ENCODE measurements at regions not wholly inside any gene's neighbourhood (a gene's known extent, or its start where the extent isn't known, plus 50 kb on each side); places are given as distances from the start of the nearest gene placed in this dataset.
"Not testable (repeated sequence)": the region's sequence is repeated elsewhere in the genome, so short reads cannot be mapped to it uniquely, and the experiment has no call there.

GRCh38 chr13:34376483-34376882 lies 558.5 kb downstream of the RFC3 start:
- Histone ChIP-seq H4K20me1 (ENCODE audit: insufficient read depth) (no peaks in the 10 kb centered on the region), H2AFZ (no peak overlapping the region), H3K9me3 (ENCODE audit: insufficient read depth, low read depth) (no peaks in the 10 kb centered on the region), H3K27me3 (ENCODE audit: insufficient read depth, low read depth) (no peaks in the 10 kb centered on the region), H3K4me3 (no peak overlapping the region), H3K27ac (no peak overlapping the region), H3F3A (ENCODE audit: insufficient read depth, low read depth) (no peaks in the 10 kb centered on the region), H3K4me2 (no peak overlapping the region), H3K79me2 (ENCODE audit: low read depth) (no peaks in the 10 kb centered on the region), H3K9me2 (ENCODE audit: insufficient read depth) (no peaks in the 10 kb centered on the region), H3K4me1 (replicated peaks; ENCODE audit: insufficient read depth) (no peaks in the 10 kb centered on the region), H3K36me3 (ENCODE audit: low read depth) (no peaks in the 10 kb centered on the region)
- POLR2A ChIA-PET (ENCODE audit: unreplicated experiment): no interaction called here
- TF ChIP-seq CTCF (conservative IDR thresholded peaks at IDR 0.05) (no peak), EZH2 (IDR thresholded peaks at IDR 0.05; ENCODE audit: low read depth) (no peak)
- CTCF ChIA-PET: no interaction called here
- intact Hi-C loops (cut with micrococcal nuclease; ENCODE audit: unreplicated experiment): no loop called here
- DNase-seq: no peak
- no TSS peak for BruUV-seq (replicated peaks)

DNA sequence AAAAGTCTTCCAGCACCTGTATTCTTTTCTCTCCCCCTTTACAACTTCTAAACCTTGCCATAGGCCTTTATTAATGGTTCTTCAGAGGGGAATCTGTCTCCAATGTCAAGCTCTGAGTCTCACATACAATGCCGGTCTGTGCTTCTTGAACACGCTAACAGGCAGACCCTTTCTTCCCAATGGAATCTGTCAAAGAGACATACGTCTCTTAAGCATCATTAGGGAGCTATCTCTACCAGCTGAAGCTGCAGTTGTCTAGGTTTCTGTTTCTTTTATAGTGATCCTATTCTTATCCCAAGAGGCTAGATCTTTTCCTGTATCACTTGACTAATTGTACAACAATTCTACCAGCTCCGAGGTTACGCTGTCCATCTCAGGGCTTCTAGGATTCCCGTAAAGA lies 560.8 kb upstream of the NBEA start:
- Histone ChIP-seq H3K27me3 (ENCODE audit: insufficient read depth, low read depth) (no peaks in the 10 kb centered on the region), H3K27ac (no peak overlapping the region), H3K4me1 (replicated peaks; ENCODE audit: insufficient read depth) (no peaks in the 10 kb centered on the region), H3K9me2 (ENCODE audit: insufficient read depth) (no peaks in the 10 kb centered on the region), H3K4me2 (no peak overlapping the region), H3K36me3 (ENCODE audit: low read depth) (no peaks in the 10 kb centered on the region), H3K4me3 (no peak overlapping the region), H3K9me3 (ENCODE audit: insufficient read depth, low read depth) (no peaks in the 10 kb centered on the region), H3F3A (ENCODE audit: insufficient read depth, low read depth) (no peaks in the 10 kb centered on the region), H2AFZ (no peak overlapping the region), H3K79me2 (ENCODE audit: low read depth) (no peaks in the 10 kb centered on the region), H4K20me1 (ENCODE audit: insufficient read depth) (no peaks in the 10 kb centered on the region)
- POLR2A ChIA-PET (ENCODE audit: unreplicated experiment): no interaction called here
- BruUV-seq (replicated peaks): no TSS peak
- TF ChIP-seq CTCF (conservative IDR thresholded peaks at IDR 0.05) (no peak), EZH2 (IDR thresholded peaks at IDR 0.05; ENCODE audit: low read depth) (no peak)
- DNase-seq: no peak
- CTCF ChIA-PET: no interaction called here
- intact Hi-C loops (cut with micrococcal nuclease; ENCODE audit: unreplicated experiment): no loop called here

DNA sequence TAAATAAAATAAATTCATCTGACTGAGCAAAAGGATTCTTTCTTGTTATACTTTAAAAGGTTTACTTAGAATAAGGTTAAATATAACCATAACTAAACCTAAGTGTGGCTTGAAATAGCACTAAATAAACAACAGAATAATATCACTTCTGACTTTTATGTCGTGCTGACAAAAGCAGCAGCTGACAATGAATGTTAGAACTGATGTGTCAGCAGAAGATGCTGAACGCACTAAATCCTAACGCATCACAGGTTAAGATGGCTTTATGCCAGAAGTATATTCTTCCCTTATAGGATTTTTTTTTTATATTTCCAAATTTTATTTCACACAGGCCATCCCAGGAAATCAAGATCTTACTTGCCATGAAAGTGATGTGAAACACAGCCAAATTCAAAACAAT lies 558.3 kb upstream of the NBEA start:
- no peaks in the 10 kb centered on the region for H3F3A ChIP-seq (ENCODE audit: insufficient read depth, low read depth)
- H3K9me3 ChIP-seq (ENCODE audit: insufficient read depth, low read depth): no peaks in the 10 kb centered on the region
- H3K27me3 ChIP-seq (ENCODE audit: insufficient read depth, low read depth): no peaks in the 10 kb centered on the region
- H3K4me1 ChIP-seq (replicated peaks; ENCODE audit: insufficient read depth): no peaks in the 10 kb centered on the region
- CTCF ChIA-PET: no interaction called here
- BruUV-seq (replicated peaks): no TSS peak
- no peak overlapping the region for H3K4me3 ChIP-seq
- TF ChIP-seq EZH2 (IDR thresholded peaks at IDR 0.05; ENCODE audit: low read depth) (no peak), CTCF (conservative IDR thresholded peaks at IDR 0.05) (no peak)
- no peaks in the 10 kb centered on the region for H4K20me1 ChIP-seq (ENCODE audit: insufficient read depth)
- no peak overlapping the region for H3K27ac ChIP-seq
- POLR2A ChIA-PET (ENCODE audit: unreplicated experiment): no interaction called here
- no peak for DNase-seq
- H3K36me3 ChIP-seq (ENCODE audit: low read depth): no peaks in the 10 kb centered on the region
- intact Hi-C loops (cut with micrococcal nuclease; ENCODE audit: unreplicated experiment): no loop called here
- H3K4me2 ChIP-seq: no peak overlapping the region
- H2AFZ ChIP-seq: no peak overlapping the region
- no peaks in the 10 kb centered on the region for H3K79me2 ChIP-seq (ENCODE audit: low read depth)
- H3K9me2 ChIP-seq (ENCODE audit: insufficient read depth): no peaks in the 10 kb centered on the region

GRCh38 chr13:34386229-34386628 lies 555.8 kb upstream of the NBEA start:
- H3K9me3 ChIP-seq (ENCODE audit: insufficient read depth, low read depth); H3K4me3 ChIP-seq; H3K79me2 ChIP-seq (ENCODE audit: low read depth); H2AFZ ChIP-seq; DNase-seq; intact Hi-C loops (cut with micrococcal nuclease; ENCODE audit: unreplicated experiment); H3K36me3 ChIP-seq (ENCODE audit: low read depth); H3K27me3 ChIP-seq (ENCODE audit: insufficient read depth, low read depth); H3F3A ChIP-seq (ENCODE audit: insufficient read depth, low read depth); H3K4me2 ChIP-seq; POLR2A ChIA-PET (ENCODE audit: unreplicated experiment); BruUV-seq (replicated peaks); H3K4me1 ChIP-seq (replicated peaks; ENCODE audit: insufficient read depth); H3K27ac ChIP-seq; H3K9me2 ChIP-seq (ENCODE audit: insufficient read depth); H4K20me1 ChIP-seq (ENCODE audit: insufficient read depth): not testable (repeated sequence)
- CTCF ChIA-PET: interaction anchor here (0.7 kb wide), 1 partner anchor 224 kb away, joined by 4 read pairs; no protein-coding TSS in a partner anchor
